Thyroid gland (tissue), 4 donors: ENCODE measurements at regions not wholly inside any gene's neighbourhood (a gene's known extent, or its start where the extent isn't known, plus 50 kb on each side); places are given as distances from the start of the nearest gene placed in this dataset.

Source experiments
- POLR2A ChIP-seq, 2 donors: fragments of 450-650 bp; IDR thresholded peaks; one replicate each; pipeline ENCODE4 v1.6.1; 2017; ENCODE audit warnings: antibody characterized with exemption in 2 of 2, mild to moderate bottlenecking in 2 of 2, moderate library complexity in 1 of 2
- TF ChIP-seq, protein P1 (sequence below), 6 experiments: fragments of 200-600 bp in 3 of 6; fragments of 450-650 bp in 3 of 6; sonication (generic) in 3 of 6; IDR thresholded peaks; one replicate each; pipeline ENCODE4 v1.5.1; 2016 to 2019; ENCODE audit warnings: antibody characterized with exemption in 6 of 6, mild to moderate bottlenecking in 2 of 6, inconsistent platforms in 1 of 6, moderate library complexity in 1 of 6

DNA sequence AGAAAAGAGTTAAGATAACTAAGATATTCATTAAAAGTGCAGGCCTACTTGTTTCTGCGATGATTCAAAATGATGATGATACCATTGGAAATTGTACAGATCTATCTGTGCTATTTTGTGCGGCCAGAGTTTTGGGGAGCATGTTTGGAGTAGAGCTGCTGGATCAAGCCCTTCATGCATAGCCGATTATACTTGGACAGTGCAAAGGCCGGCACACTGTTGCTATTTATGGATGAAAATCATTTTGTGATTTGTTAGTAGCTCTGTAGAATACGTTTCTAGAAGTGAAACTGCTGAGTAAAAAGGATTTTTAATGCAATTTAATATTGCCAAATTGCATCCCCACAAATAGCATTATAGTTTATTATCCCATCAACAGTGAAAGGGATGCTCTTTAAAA, 82.1 kb upstream of the NMUR2 start:
- TF ChIP-seq, protein P1, sequence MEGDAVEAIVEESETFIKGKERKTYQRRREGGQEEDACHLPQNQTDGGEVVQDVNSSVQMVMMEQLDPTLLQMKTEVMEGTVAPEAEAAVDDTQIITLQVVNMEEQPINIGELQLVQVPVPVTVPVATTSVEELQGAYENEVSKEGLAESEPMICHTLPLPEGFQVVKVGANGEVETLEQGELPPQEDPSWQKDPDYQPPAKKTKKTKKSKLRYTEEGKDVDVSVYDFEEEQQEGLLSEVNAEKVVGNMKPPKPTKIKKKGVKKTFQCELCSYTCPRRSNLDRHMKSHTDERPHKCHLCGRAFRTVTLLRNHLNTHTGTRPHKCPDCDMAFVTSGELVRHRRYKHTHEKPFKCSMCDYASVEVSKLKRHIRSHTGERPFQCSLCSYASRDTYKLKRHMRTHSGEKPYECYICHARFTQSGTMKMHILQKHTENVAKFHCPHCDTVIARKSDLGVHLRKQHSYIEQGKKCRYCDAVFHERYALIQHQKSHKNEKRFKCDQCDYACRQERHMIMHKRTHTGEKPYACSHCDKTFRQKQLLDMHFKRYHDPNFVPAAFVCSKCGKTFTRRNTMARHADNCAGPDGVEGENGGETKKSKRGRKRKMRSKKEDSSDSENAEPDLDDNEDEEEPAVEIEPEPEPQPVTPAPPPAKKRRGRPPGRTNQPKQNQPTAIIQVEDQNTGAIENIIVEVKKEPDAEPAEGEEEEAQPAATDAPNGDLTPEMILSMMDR (IDR thresholded peaks at IDR 0.05) = no peak
- TF ChIP-seq POLR2A (IDR thresholded peaks at IDR 0.05) = no peak
